ENCODE measurements at regions not wholly inside any gene's neighbourhood (a gene's known extent, or its start where the extent isn't known, plus 50 kb on each side); places are given as distances from the start of the nearest gene placed in this dataset.

DNA sequence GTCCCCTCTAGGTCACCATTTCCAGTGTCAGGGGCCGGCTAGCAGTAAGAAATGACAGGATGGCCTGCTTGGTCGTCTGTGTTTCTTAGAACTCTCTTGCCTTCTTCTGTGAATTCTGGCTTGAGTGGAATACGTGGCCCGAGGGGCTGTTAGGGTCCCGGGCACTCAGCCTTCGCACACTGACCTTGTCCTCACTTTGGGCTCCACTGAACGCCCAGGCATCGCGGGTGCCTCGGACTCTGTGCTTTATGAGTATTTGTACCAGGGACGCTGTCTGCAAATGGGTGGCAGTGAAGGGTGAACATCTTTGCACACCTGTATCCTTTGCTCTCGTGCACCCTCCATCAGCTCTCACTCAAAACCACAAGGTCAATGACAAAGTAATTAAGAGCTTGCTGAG, 123.4 kb upstream of the ANO1 start:
- no peak for TF ChIP-seq CTCF (IDR thresholded peaks at IDR 0.05; ENCODE audit: low read depth, low read length)
- TF ChIP-seq EZH2phosphoT487 (IDR thresholded peaks at IDR 0.05; ENCODE audit: low read depth), result no peak
